ENCODE measurements at regions not wholly inside any gene's neighbourhood (a gene's known extent, or its start where the extent isn't known, plus 50 kb on each side); places are given as distances from the start of the nearest gene placed in this dataset.
A peak's percentile ranks its signal among the peaks of the same experiment; 100 is the strongest.
"Not testable (repeated sequence)": the region's sequence is repeated elsewhere in the genome, so short reads cannot be mapped to it uniquely, and the experiment has no call there.

GRCh38 chr3:157902680-157903079 is 203.5 kb downstream of the SHOX2 start:
- DNase-seq, ATAC-seq, H3K4me3 Mint-ChIP-seq: not testable (repeated sequence)

GRCh38 chr3:157888040-157888439 is 218.2 kb downstream of the SHOX2 start:
- no peak overlapping the region for H3K4me3 Mint-ChIP-seq
- no peaks in the 10 kb centered on the region for H3K9me3 Mint-ChIP-seq
- no peak overlapping the region for H3K27ac Mint-ChIP-seq
- no peaks in the 10 kb centered on the region for H3K4me1 Mint-ChIP-seq
- H3K27me3 Mint-ChIP-seq: no peaks in the 10 kb centered on the region
- DNase-seq: no peak
- ATAC-seq: no peak

More at GRCh38 chr3:157902680-157903079, 203.5 kb downstream of the SHOX2 start:
- H3K4me1 Mint-ChIP-seq, H3K27me3 Mint-ChIP-seq, H3K27ac Mint-ChIP-seq: not testable (repeated sequence)
- H3K9me3 Mint-ChIP-seq: peaks cover 19 to 22% of the 10 kb centered on the region in 2 donors

- Mint-ChIP-seq H3K4me3 (no peak overlapping the region), H3K9me3 (peaks cover 7 to 10% of the 10 kb centered on the region in 2 donors), H3K27ac (no peak overlapping the region), H3K4me1 (no peaks in the 10 kb centered on the region), H3K27me3 (no peaks in the 10 kb centered on the region)
- no peak for DNase-seq
- ATAC-seq: no peak
Measured at GRCh38 chr3:157876556-157876955, 229.7 kb downstream of the SHOX2 start.

GRCh38 chr3:157872902-157873301 is 233.3 kb downstream of the SHOX2 start:
- H3K4me1 Mint-ChIP-seq: no peaks in the 10 kb centered on the region
- H3K9me3 Mint-ChIP-seq: no peaks in the 10 kb centered on the region
- ATAC-seq (no peak), DNase-seq (no peak)
- no peak overlapping the region for H3K4me3 Mint-ChIP-seq
- H3K27ac Mint-ChIP-seq: no peak overlapping the region
- no peaks in the 10 kb centered on the region for H3K27me3 Mint-ChIP-seq

GRCh38 chr3:157871838-157872460 is 234.3 kb downstream of the SHOX2 start:
- ATAC-seq (no peak), DNase-seq (no peak)
- Mint-ChIP-seq H3K27ac (no peak overlapping the region), H3K4me1 (no peaks in the 10 kb centered on the region), H3K27me3 (no peaks in the 10 kb centered on the region), H3K4me3 (no peak overlapping the region), H3K9me3 (no peaks in the 10 kb centered on the region)

- ATAC-seq (no peak), DNase-seq (no peak)
- H3K4me1 Mint-ChIP-seq: no peaks in the 10 kb centered on the region
- no peak overlapping the region for H3K27ac Mint-ChIP-seq
- H3K9me3 Mint-ChIP-seq: no peaks in the 10 kb centered on the region
- H3K27me3 Mint-ChIP-seq: no peaks in the 10 kb centered on the region
- H3K4me3 Mint-ChIP-seq: no peak overlapping the region
Measured at GRCh38 chr3:157871248-157871647, 235.0 kb downstream of the SHOX2 start.

- Mint-ChIP-seq H3K27ac (no peak overlapping the region), H3K27me3 (peaks cover 3% of the 10 kb centered on the region), H3K4me3 (no peak overlapping the region), H3K9me3 (no peaks in the 10 kb centered on the region), H3K4me1 (no peaks in the 10 kb centered on the region)
- DNase-seq: no peak
- ATAC-seq: no peak
Measured at GRCh38 chr3:157868946-157869345, 237.3 kb downstream of the SHOX2 start.

- Mint-ChIP-seq H3K4me3 (no peak overlapping the region), H3K9me3 (no peaks in the 10 kb centered on the region), H3K27ac (no peak overlapping the region), H3K4me1 (no peaks in the 10 kb centered on the region), H3K27me3 (peaks cover 11% of the 10 kb centered on the region)
- DNase-seq (no peak), ATAC-seq (no peak)
Measured at GRCh38 chr3:157868196-157868595, 238.0 kb downstream of the SHOX2 start.

GRCh38 chr3:157865352-157866000 is 240.7 kb downstream of the SHOX2 start:
- no peaks in the 10 kb centered on the region for H3K9me3 Mint-ChIP-seq
- DNase-seq (peak; percentile 43 to 45), ATAC-seq (peak; percentile 77)
- no peak overlapping the region for H3K27ac Mint-ChIP-seq
- no peaks in the 10 kb centered on the region for H3K4me1 Mint-ChIP-seq
- H3K27me3 Mint-ChIP-seq: peaks cover 13% of the 10 kb centered on the region
- H3K4me3 Mint-ChIP-seq: no peak overlapping the region

GRCh38 chr3:157861076-157861765 is 245.0 kb downstream of the SHOX2 start:
- no peaks in the 10 kb centered on the region for H3K9me3 Mint-ChIP-seq
- no peaks in the 10 kb centered on the region for H3K4me1 Mint-ChIP-seq
- peaks cover 13% of the 10 kb centered on the region for H3K27me3 Mint-ChIP-seq
- no peak for ATAC-seq
- no peak overlapping the region for H3K4me3 Mint-ChIP-seq
- DNase-seq: no peak
- no peak overlapping the region for H3K27ac Mint-ChIP-seq

- H3K9me3 Mint-ChIP-seq: no peaks in the 10 kb centered on the region
- no peaks in the 10 kb centered on the region for H3K4me1 Mint-ChIP-seq
- peaks cover 13% of the 10 kb centered on the region for H3K27me3 Mint-ChIP-seq
- ATAC-seq: no peak
- no peak overlapping the region for H3K27ac Mint-ChIP-seq
- no peak overlapping the region for H3K4me3 Mint-ChIP-seq
- no peak for DNase-seq
Measured at GRCh38 chr3:157859541-157859940, 246.7 kb downstream of the SHOX2 start.

- Mint-ChIP-seq H3K4me3 (no peak overlapping the region), H3K4me1 (no peaks in the 10 kb centered on the region), H3K27ac (no peak overlapping the region), H3K27me3 (peaks cover 9% of the 10 kb centered on the region), H3K9me3 (no peaks in the 10 kb centered on the region)
- no peak for DNase-seq
- ATAC-seq: no peak
Measured at GRCh38 chr3:157858821-157859220, 247.4 kb downstream of the SHOX2 start.

GRCh38 chr3:157857440-157857839 is 248.8 kb downstream of the SHOX2 start:
- H3K27me3 Mint-ChIP-seq: no peaks in the 10 kb centered on the region

GRCh38 chr3:157856078-157856939 is 249.9 kb downstream of the SHOX2 start:
- no peaks in the 10 kb centered on the region for H3K9me3 Mint-ChIP-seq
- H3K27me3 Mint-ChIP-seq: no peaks in the 10 kb centered on the region
- no peaks in the 10 kb centered on the region for H3K4me1 Mint-ChIP-seq

More at GRCh38 chr3:157857440-157857839, 248.8 kb downstream of the SHOX2 start:
- Mint-ChIP-seq H3K27ac (no peak overlapping the region), H3K4me1 (no peaks in the 10 kb centered on the region), H3K4me3 (no peak overlapping the region), H3K9me3 (no peaks in the 10 kb centered on the region)
- ATAC-seq (no peak), DNase-seq (no peak)

GRCh38 chr3:157845839-157846238 is 260.4 kb downstream of the SHOX2 start:
- H3K4me3 Mint-ChIP-seq, H3K4me1 Mint-ChIP-seq, DNase-seq, H3K27ac Mint-ChIP-seq, H3K9me3 Mint-ChIP-seq, H3K27me3 Mint-ChIP-seq, ATAC-seq: not testable (repeated sequence)

More at GRCh38 chr3:157856078-157856939, 249.9 kb downstream of the SHOX2 start:
- no peak overlapping the region for H3K27ac Mint-ChIP-seq
- no peak overlapping the region for H3K4me3 Mint-ChIP-seq
- no peak for DNase-seq
- no peak for ATAC-seq
